ENCODE measurements at regions not wholly inside any gene's neighbourhood (a gene's known extent, or its start where the extent isn't known, plus 50 kb on each side); places are given as distances from the start of the nearest gene placed in this dataset.
A peak's percentile ranks its signal among the peaks of the same experiment; 100 is the strongest.
"Not testable (repeated sequence)": the region's sequence is repeated elsewhere in the genome, so short reads cannot be mapped to it uniquely, and the experiment has no call there.

DNA sequence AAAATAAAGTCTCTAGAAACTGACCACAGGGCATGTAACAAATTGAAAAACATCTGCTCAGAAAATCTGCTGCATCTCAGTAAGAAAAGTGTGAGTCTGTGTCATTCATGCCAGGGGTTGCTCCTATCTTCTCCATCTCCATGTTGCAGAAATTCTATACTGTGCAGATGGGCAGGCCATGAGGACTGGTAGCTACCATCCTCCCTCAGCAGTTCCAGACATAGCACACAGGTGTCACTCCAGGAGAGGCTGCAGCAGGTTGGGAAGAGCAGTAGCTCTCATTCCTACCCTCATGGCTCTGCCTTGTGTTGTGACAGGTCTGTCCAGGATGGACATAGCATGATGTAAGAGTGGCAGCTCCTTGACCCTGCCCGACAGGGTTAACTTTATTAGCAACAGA is 173.4 kb downstream of the NDUFS4 start:
- no peak for DNase-seq

DNA sequence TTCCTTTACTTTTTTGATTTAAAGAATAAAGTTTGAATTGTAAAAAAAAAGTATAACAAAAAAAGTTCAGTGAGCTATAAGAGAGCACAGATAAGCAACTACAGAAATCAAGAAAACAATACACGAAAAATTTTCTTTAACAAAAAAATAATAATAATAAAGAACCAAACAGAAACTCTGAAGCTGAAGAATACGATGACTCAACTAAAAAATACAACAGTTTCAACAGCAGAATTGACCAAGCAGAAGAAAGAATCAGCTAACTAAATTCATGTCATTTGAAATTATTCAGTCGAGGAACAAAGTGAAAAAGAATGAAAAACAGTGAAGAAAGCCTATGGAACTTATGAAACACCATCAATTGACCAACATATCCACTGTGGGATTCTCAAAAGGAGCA is 177.7 kb downstream of the NDUFS4 start:
- no peak for DNase-seq

DNA sequence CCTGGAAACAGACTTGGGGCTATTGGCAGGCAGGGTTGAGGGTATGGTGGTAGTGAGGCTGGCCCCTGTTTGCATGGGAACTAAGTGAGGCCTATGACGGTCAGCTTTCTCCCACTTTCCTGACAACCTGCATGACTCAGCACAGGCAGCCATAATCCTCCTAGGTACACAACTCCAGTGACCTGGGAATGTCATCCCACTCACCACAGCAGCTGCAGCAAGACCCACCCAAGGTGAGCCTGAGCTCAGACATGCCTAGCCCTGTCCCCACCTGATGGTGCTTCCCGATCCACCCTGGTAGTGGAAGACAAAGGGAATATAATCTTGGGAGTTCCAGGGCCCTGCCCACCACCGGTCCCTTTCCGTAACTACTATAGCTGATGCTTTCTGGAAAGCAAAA is 178.7 kb downstream of the NDUFS4 start:
- no peak for DNase-seq

DNA sequence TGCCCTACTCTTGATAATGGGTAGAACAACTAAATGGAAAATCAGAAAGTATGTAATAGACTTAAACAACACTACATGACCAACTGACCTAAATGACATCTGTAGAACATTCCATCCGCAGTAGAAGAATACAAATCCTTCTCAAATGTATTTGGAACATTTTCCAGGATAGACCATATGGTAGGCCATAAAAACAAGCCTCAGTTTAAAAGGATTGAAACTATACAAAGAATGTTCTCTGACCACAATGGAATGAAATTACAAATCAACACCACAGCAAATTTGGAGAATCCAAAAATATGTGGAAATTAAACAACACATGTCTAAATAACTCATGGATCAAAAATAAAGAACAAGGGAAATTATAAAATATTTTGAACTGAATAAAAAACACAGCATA is 189.2 kb downstream of the NDUFS4 start:
- DNase-seq = no peak

DNA sequence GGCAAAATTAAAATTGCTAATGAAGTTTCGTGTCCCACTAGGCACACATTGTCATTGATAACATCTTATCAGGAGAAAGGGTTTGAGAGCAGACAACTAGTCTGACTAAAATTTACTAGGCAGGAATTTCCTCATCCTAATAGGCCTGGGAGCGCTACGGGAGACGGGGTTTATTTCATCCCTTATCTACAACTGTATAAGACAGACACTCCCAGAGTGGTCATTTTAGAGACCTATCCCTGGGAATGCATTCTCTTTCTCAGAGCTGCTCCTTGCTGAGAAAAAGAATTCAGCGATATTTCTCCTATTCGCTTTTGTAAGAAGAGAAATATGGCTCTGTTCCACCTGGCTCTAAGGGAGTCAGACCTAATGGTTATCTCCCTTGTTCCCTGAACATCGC is 191.8 kb downstream of the NDUFS4 start:
- not testable (repeated sequence) for DNase-seq

DNA sequence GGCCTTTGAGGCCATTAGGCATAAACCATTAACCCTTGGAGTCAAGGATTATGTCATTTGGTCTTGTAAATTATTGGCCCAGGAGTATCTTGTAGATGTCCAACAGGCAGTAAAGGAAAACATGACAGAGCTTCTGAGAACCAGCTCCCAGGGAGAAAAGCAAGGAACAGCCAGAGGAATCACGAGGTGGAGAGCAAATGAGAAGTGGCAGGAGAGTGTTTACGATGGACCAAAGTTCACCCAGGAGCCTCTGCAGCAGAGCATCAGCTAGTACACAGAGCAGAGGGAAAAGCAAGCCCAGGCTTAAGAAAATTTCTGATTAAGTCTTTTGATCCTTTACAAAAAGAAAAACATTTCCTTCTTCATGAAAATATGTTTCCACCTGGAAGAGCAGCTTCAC is 206.2 kb downstream of the NDUFS4 start:
- DNase-seq = peak; percentile 34

DNA sequence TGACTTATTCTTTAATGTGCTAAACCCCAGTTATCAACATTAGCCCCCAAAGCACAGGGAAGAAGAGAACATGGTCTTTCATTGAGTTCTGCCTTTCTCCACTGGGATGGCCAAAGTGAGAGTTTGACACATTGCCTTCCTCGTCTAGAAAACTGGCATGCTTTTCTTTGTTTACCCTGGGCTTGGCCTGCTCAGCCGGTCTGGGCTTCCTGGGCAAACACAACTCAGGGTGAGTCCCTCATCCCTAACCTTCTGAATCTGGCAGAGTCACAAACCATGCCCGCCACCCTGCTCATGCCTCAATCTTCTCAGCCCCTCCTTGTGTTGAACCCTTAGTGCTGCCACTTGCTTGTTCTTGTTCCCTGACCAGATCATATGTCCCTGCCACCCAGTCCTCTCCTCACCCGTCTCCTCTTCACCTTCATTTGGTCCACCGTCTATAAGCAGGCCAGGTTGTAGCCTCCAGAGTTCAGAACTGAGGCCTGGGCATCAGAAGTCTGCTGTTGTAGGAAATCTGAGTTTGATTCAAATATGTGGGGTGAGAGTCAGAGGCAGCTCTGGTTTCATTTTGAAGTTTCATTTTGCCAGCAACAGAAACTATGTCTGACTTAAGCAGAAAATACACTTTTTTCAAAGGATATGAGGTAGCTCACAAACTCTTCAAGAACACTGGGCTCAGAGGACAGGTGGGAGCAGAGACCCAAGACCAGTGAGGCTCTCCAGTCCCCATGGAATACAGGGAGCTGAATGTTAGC is 217.6 kb downstream of the NDUFS4 start:
- no peak for DNase-seq

DNA sequence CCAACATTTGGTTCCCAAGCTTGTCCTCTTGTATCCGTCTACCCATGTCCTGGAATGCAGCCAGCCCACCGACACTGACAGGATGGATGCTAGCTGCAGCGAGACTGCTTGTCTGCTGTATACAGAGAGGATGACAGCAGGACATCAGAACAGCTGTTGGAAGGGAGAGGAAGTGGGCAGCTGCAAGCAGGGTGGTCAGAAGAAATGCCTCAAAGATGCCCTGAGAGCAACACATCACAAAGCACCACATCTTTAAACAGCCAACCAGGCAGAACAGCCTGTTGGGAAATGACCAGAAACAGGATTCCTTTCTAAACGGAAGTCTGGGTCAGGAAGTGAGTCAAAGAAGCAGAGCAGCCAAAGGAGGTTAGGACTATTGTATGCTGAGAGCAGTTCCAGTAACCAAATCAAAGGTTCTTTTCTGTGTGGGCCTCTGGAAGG is 219.1 kb downstream of the NDUFS4 start:
- peak; percentile 29 for DNase-seq

DNA sequence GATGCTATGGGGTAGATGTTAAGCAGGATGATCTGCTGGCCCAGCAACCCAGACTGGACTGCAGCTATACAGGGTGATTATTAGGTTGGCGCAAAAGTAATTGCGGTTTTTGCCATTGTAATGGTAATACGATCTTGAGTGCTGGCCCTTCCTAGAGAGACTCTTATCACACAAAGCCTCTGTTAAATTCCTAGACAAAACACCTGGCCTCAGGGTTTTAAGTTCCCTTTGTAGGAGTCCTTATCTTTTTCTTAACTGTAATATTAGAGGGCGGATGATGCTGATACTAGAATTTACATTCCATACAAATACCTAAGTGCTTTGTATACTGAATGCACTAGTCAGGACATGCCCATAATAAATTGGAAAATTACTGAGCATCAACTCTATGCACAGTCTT is 222.2 kb downstream of the NDUFS4 start:
- no peak for DNase-seq

DNA sequence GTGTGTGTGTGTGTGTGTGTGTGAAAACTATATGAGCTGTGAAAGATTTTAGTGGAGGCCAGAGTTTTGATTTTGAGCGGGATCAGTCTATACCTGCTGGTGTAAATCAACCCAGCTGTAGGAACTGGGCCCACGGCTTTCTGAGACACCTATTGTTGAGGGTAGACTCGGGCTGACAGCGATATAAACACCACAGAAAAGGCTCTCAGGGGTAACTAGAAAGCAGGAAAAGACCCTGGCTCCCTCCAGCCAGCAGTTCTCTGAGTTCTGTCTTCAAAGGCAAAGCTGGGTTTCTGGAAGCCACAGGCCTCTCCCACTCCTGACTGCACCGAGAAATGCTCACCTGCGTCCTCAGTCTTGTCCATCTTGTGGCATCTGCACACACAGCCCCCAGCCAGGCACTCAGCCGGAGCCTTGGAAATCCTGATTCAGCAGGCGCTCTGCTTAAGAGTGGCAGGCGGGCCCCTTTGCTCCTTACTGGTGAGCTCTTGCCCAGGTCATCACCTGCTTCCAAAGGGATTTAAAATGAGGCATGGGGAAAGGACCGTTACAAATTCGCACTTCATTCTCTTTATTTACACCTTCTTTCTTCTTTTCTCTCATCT is 223.3 kb downstream of the NDUFS4 start:
- peak; percentile 2 for DNase-seq

DNA sequence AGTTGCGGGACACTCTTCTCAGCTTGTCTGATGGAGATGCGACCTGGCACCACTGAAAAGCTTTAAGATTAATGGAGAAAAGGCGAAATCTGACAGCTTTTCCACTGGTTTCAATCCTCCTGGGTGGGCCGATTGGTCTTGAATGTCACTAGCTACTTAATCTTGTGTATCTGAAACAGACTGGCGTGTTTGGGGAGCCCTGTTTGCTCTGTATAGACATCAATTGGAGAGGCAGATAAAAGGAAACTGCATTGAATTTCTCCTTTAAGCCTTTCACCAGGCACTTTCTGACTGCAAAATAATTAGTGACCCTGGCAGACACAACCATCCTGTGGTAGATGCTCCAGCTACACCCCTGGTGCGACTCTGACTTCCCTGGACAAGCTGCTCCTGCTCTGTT is 224.2 kb downstream of the NDUFS4 start:
- peak; percentile 52 for DNase-seq

DNA sequence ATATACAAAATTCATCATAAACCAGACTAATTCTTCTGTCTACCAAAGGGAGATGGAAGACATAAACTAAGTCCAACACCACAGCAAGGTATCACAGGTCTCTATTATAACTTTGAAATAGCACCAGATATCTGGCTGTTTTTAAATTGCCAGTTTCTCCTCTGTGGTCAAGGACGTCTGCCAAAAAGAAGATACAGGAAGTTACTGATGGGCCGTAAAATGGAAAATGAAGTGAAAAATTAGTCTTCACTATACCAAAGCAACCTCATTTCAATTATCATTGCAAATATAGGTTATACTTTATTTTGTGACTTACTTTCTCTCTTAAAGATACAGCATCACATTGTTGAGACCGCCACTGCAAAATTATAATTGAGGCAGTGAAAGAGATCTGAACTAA is 225.5 kb downstream of the NDUFS4 start:
- DNase-seq = no peak

DNA sequence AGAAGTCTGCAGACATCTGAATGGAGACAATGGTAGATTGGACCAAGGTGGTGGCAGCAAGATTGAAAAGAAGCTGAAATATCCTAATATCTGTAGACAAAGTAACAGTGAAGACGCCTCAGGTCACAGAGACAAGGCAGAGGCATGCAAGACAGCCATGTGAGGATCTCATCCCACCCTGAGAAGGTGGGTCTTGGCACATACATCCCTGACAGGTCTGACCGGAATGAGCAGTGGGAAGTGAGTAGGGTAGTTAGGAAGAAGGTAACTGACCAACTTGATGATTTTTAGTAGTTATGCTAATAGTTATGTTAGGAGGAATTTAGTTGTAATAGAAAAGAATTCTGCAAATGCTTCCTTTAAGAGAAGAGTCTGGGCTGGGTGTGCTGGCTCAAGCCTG is 229.6 kb downstream of the NDUFS4 start:
- DNase-seq = no peak

DNA sequence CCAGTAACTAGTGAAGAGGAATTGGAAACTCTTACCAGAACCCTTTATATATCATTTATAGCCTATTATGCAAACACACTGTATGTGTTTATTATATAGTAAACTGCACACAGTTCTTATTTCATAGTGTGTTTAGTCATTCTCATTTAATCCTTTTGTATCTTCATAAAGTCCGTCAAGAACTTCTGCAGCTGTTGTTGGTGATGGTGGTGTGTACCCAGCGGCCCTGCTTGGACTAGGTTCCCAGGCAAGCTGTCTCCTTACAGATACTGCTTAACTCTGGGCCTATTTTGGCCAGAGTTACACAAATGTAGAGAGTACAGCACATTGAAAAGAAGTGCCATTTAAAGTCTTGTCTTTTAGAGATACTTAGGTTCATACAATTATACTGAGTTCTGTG is 231.9 kb downstream of the NDUFS4 start:
- no peak for DNase-seq

DNA sequence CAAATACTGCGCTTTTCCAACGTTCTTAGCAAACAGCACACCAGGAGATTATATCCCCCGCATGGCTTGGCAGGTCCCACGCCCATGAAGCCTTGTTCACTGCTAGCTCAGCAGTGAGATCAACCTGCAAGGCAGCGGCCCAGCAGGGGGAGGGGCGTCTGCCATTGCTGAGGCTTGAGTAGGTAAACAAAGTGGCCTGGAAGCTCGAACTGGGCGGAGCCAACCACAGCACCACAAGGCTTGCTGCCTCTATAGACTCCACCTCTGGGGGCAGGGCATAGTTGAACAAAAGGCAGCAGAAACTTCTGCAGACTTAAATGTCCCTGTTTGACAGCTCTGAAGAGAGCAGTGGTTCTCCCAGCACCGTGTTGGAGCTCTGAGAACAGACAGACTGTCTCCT is 239.2 kb downstream of the NDUFS4 start:
- not testable (repeated sequence) for DNase-seq

DNA sequence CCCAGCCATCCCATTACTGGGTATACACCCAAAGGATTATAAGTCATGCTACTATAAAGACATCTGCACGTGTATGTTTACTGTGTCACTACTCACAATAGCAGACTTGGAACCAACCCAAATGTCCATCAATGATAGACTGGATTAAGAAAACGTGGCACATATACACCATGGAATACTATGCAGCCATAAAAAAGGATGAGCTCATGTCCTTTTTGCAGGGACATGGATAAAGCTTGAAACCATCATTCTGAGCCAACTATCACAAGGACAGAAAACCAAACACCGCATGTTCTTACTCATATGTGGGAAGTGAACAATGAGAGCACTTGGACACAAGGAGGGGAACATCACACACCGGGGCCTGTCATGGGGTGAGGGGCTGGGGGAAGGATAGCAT is 248.0 kb downstream of the NDUFS4 start:
- not testable (repeated sequence) for DNase-seq

DNA sequence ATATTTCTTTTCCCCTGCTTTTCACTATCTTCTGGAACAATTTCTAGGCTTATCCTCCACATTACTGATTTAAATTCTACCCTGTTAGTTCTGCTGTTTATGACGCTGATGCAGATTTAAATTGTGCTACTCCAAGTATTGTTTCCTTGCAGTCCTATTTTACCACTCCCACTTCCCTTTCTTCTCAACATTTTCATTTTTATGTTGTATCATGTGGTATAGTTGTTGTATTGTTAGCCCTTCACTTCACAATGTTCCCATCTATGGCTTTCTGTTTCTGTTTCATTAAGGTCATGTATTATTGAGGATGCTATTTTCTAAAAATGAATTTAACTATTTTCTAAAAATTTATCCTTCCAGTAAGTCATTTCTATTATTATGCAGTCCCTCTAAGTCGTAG is 254.4 kb downstream of the NDUFS4 start:
- DNase-seq = no peak

DNA sequence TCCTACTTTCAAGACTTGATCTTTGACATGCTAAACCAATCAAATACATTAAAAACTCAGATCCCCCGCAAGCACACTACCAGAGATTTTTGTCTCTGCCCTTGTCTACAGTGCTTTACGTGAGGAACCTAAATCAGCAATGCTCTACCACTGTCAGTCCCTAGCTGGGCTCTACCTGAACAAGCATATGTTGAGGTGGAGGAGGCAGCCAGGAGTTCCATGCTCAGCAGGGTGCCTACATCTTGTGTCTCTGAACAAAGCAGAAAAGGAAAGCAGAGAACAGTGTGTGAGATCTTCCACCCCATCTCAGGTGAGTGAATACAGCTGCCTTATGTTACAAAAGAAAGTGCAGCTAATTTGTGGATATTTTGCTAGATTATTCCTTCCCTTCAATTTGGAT is 255.0 kb downstream of the NDUFS4 start:
- DNase-seq = no peak

DNA sequence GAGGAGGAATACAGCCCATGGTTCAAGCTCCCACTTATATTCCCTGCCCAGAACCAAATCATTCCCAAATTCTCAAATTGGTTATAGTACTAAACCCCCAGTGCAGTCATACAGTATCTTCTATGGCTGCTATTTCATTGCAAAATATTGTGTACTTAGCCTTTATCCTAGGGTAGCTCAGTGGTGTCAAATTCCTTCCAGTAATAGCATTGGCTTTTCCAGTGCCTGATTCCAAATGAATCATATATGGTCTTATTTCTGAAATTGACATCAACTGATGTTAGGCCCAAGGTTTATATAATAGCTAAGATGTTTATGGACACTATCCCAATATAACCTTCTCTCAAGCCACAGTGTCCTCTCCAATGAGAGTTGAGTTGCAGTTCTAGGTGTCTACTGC is 256.7 kb downstream of the NDUFS4 start:
- no peak for DNase-seq

DNA sequence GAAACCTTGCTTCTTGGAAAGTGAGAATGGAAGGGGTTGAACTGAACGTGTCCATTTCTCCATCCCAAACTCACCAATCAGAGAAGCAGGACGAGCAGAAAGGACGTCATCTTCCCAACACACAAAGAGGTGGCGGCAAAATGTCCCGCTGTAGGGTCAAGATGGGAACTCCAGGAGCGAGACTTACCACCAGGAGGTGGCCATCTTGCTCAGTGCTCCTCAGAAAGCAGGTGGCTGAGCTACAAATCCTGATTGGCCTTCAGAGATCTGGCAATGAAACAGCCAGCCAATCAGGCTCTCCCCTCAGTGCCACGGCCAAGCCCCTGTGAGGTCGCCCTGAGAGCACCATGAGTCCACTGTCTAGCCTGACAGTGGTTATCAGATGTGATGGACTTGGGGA is 259.0 kb downstream of the NDUFS4 start:
- no peak for DNase-seq

DNA sequence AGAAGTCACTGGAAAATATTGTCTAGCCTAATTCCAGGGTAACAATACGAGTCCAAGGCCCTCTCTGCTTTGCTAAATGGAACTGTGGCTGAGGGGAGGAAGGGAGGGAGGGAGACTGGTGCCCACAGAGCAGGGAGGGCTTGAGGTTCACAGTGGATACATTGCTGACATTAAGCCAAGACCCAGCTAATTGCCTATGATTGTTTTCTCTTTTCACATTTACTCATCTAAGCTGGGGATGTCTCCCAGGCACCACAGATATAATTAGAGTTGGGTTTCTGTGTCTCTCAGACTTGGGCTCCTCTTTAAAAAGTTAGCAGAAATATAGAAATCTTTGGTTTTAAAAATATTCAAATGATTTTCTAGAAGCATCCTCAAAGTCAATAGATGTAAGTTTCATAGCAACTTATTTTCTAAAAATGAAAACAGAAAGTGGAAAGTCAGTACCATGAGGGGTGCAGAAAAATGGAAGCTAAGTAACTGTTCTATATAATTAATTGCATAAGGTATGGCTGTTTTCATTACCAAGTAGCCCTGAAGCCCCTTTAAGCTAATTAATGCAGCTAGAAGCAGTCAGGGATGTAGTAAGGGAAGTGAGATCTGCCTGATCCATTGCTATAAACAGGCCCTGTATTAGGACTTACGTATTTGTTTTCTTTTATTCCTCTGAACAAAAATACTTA is 259.8 kb downstream of the NDUFS4 start:
- DNase-seq = no peak

DNA sequence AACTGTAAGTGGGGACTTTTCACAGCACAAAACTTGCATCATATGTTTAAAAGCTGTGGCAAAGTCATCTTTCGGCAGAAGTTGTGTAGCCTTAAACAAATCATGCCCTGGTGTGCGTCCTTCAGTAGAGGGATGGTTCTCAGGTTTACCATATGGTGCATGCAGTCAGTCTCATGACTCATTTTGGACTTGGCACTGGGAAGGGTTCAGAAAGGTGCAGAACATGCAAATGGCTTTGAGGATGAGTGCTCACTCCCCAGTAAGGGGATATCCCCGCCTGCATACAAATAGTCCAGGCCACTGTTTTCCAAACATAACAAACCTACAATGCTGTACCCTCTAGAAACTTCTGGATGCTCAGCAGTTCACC is 260.3 kb downstream of the NDUFS4 start:
- DNase-seq = no peak

DNA sequence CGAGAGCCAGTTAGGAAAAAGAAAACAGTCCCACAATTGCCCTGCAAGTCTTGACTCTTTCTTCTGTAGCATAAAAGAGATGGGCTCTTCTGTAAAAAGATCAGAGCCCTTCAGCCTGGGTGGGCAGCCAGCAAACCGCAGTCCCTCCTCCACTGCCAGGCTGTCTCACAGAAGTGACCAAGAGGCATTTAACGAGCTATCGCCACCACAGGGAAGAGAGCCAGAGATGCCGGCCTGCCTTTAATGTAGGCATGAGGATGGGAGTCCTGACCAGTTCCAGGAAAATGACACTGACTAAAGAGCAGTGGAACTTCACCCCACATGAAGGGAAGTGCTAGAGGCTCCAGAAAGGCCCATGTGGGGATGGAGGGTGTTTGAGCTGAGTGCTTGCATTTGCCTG is 264.6 kb downstream of the NDUFS4 start:
- no peak for DNase-seq

DNA sequence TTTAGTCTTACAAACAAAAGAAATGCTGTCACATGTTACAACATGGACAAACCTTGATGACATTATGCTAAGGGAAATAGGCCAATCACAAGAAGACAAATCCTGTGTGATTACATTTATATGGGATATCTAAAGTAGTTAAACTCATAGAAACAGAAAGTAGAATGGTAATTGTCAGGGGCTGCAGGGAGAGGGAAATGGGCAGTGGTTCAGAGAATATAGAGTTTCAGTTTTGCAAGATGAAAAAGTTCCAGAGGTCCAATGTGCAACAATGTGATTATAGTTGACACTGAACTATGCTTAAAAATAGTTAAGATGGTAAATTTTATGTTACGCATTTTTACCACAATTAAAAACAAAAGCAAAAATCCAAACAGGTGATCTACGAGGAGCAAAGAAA is 265.5 kb downstream of the NDUFS4 start:
- DNase-seq = no peak
